ENCODE measurements at regions not wholly inside any gene's neighbourhood (a gene's known extent, or its start where the extent isn't known, plus 50 kb on each side); places are given as distances from the start of the nearest gene placed in this dataset.

DNA sequence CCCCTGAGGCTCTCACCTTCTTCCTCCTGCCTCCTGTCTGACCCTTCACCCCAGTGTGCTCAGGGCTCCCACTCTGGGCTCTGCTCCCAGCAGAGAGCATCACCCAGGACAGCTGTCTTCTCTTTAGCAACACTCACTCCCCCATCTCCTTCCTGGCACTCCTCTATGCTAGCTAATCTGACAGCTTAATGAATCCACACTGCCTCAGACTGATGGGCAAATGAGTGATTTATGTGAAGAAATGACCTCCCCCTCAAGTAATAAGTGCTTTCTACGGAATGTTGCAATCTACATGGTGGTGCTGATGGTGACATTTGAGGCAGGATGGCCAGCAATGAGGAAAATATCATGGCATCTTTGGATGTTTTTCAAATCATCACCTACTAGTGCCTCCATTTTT, 83.6 kb downstream of the LSM3 start:
- Mint-ChIP-seq H3K36me3 (ENCODE audit: unreplicated experiment) (no peaks in the 10 kb centered on the region), H3K4me3 (ENCODE audit: unreplicated experiment) (no peak overlapping the region), H3K4me1 (ENCODE audit: unreplicated experiment) (peaks cover 26% of the 10 kb centered on the region), H3K27ac (ENCODE audit: unreplicated experiment) (no peak overlapping the region), H3K27me3 (ENCODE audit: unreplicated experiment) (no peaks in the 10 kb centered on the region), H3K9me3 (ENCODE audit: unreplicated experiment) (no peaks in the 10 kb centered on the region)
- TF ChIP-seq, protein P1, sequence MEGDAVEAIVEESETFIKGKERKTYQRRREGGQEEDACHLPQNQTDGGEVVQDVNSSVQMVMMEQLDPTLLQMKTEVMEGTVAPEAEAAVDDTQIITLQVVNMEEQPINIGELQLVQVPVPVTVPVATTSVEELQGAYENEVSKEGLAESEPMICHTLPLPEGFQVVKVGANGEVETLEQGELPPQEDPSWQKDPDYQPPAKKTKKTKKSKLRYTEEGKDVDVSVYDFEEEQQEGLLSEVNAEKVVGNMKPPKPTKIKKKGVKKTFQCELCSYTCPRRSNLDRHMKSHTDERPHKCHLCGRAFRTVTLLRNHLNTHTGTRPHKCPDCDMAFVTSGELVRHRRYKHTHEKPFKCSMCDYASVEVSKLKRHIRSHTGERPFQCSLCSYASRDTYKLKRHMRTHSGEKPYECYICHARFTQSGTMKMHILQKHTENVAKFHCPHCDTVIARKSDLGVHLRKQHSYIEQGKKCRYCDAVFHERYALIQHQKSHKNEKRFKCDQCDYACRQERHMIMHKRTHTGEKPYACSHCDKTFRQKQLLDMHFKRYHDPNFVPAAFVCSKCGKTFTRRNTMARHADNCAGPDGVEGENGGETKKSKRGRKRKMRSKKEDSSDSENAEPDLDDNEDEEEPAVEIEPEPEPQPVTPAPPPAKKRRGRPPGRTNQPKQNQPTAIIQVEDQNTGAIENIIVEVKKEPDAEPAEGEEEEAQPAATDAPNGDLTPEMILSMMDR (IDR thresholded peaks at IDR 0.05): no peak
- DNase-seq (ENCODE audit: extremely low spot score, unreplicated experiment): no peak

DNA sequence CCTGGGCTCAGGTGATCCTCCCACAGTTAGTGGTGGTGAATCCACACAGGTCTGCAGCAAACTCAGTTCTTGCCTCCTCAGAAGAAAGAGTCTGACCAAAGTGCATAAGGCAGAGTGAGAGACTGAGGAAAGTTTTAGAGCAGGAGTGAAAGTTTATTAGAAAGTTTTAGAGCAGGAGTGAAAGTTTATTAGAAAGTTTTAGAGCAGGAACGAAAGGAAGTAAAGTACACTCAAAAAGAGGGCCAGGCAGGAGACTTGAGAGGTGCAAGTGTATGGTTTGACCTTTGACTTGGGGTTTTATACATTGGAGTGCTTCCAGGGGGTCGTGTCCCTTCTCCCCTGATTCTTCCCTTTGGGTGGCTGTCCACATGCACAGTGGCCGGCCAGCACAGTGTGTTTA, 84.2 kb downstream of the LSM3 start:
- Mint-ChIP-seq H3K4me1 (ENCODE audit: unreplicated experiment) (peaks cover 32% of the 10 kb centered on the region), H3K27ac (ENCODE audit: unreplicated experiment) (no peak overlapping the region)

DNA sequence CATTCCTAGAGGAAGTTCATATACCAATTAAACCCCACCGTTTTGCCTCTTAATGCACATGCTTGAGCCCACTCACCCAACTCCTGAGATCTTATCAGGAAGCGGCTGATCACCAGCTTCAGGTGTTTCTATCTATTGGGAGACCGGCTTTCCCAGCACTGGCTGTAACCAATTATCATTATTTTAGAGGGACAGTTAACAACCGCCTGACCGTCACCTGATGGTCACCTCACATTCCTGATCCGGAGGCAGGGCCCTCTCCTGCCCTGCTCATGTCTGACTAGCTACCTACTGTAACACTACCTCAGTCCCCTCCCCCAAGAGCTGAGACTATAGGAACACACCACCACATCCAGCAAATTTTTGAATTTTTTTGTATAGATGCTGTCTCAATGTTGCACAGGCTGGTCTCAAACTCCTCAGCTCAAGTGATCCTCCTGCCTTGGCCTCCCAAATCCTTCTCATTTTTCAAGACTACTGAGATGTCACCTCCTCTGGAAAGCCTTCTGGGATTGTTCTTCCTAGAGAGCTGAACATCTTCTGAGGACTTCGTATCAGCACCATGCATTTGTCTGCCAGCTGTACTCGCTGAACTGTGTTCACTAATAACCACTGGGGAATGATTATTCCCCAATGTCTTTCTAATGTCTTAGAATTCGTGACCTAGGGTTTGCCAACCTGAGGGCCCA, 84.8 kb downstream of the LSM3 start:
- no peak overlapping the region for H3K4me3 Mint-ChIP-seq (ENCODE audit: unreplicated experiment)
- no peak for DNase-seq (ENCODE audit: extremely low spot score, unreplicated experiment)
- no peaks in the 10 kb centered on the region for H3K36me3 Mint-ChIP-seq (ENCODE audit: unreplicated experiment)
- H3K9me3 Mint-ChIP-seq (ENCODE audit: unreplicated experiment): no peaks in the 10 kb centered on the region
- no peak overlapping the region for H3K27ac Mint-ChIP-seq (ENCODE audit: unreplicated experiment)
- peaks cover 38% of the 10 kb centered on the region for H3K4me1 Mint-ChIP-seq (ENCODE audit: unreplicated experiment)
- no peaks in the 10 kb centered on the region for H3K27me3 Mint-ChIP-seq (ENCODE audit: unreplicated experiment)
- TF ChIP-seq, protein P1 (IDR thresholded peaks at IDR 0.05): no peak

More for the DNA sequence above, 84.2 kb downstream of the LSM3 start:
- no peak for DNase-seq (ENCODE audit: extremely low spot score, unreplicated experiment)
- no peaks in the 10 kb centered on the region for H3K27me3 Mint-ChIP-seq (ENCODE audit: unreplicated experiment)
- H3K9me3 Mint-ChIP-seq (ENCODE audit: unreplicated experiment): no peaks in the 10 kb centered on the region
- H3K36me3 Mint-ChIP-seq (ENCODE audit: unreplicated experiment): no peaks in the 10 kb centered on the region
- no peak overlapping the region for H3K4me3 Mint-ChIP-seq (ENCODE audit: unreplicated experiment)
- TF ChIP-seq, protein P1 (IDR thresholded peaks at IDR 0.05): no peak

DNA sequence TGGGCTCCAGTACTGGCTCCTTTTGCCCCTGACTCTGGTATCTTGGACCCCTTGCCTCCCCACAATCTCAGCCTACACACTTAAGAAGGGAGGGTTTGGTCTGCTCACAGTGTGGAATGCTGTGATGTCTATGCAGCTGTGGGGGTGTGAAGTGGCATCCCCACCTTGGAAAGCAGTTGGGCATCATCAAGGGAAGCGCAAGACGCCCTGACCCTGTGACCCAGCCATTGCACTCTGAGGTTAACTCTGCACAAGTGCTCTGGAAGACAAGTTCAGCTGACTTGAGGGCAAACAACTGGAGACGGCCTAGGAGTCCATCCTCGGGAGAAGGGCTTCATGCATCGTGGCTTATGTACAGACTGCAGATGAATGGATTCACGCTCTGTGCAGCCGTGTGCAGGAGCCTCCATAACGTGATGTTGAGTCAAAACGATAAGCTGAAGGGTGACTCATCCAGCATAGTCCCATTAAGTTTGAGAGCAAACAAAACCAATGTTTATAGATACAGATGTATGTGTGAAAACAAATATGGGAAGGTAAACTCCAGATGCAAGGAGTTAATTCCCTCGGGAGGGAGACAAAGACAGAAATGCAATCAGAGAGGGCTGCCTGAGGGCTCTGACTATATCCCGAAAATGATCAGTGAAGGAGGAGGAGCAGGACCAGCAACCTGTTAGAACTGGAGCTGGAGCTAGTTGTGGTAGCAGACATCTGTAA, 86.8 kb downstream of the LSM3 start:
- no peaks in the 10 kb centered on the region for H3K36me3 Mint-ChIP-seq (ENCODE audit: unreplicated experiment)
- peaks cover 35% of the 10 kb centered on the region for H3K4me1 Mint-ChIP-seq (ENCODE audit: unreplicated experiment)
- H3K27ac Mint-ChIP-seq (ENCODE audit: unreplicated experiment): no peak overlapping the region
- no peaks in the 10 kb centered on the region for H3K27me3 Mint-ChIP-seq (ENCODE audit: unreplicated experiment)
- DNase-seq (ENCODE audit: extremely low spot score, unreplicated experiment): no peak
- H3K9me3 Mint-ChIP-seq (ENCODE audit: unreplicated experiment): no peaks in the 10 kb centered on the region
- TF ChIP-seq, protein P1 (IDR thresholded peaks at IDR 0.05): no peak
- no peak overlapping the region for H3K4me3 Mint-ChIP-seq (ENCODE audit: unreplicated experiment)

DNA sequence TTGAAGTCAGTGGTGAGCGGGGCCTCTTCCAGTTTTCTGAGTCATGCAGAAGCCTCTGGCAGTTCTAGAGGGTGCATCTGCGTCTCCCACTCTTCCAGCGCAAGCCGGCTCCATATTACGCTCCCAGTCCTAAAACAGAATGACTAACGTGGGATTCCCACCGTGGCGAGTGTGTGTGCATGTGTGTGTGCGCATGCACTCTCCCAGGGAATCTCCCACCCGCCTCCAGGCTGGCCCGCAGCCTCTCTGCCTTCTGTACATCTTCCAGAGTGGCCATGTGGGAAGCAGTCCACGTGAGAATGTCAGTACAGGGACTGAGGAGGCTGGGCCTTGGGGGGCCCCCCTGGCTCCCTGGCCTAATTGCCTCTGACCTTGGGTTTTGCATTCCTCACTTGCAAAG, 87.7 kb downstream of the LSM3 start:
- H3K9me3 Mint-ChIP-seq (ENCODE audit: unreplicated experiment): no peaks in the 10 kb centered on the region
- no peaks in the 10 kb centered on the region for H3K27me3 Mint-ChIP-seq (ENCODE audit: unreplicated experiment)
- TF ChIP-seq, protein P1 (IDR thresholded peaks at IDR 0.05): no peak
- H3K4me1 Mint-ChIP-seq (ENCODE audit: unreplicated experiment): peaks cover 26% of the 10 kb centered on the region
- H3K36me3 Mint-ChIP-seq (ENCODE audit: unreplicated experiment): no peaks in the 10 kb centered on the region
- H3K27ac Mint-ChIP-seq (ENCODE audit: unreplicated experiment): no peak overlapping the region
- H3K4me3 Mint-ChIP-seq (ENCODE audit: unreplicated experiment): no peak overlapping the region
- DNase-seq (ENCODE audit: extremely low spot score, unreplicated experiment): no peak

All from osteocyte (in vitro differentiated cells).